D721Med (cell line): ENCODE measurements at regions not wholly inside any gene's neighbourhood (a gene's known extent, or its start where the extent isn't known, plus 50 kb on each side); places are given as distances from the start of the nearest gene placed in this dataset.

Experiments used
- DNase-seq: peaks from one replicate; pipeline ENCODE4 v3.0.0; 2011; ENCODE audit warnings: low spot score; ENCODE audit not compliant: insufficient read length
- FAIRE-seq: peaks from 2 replicates; lab custom pipeline; 2011; peaks lifted over from hg19 to GRCh38; lab: Jason Lieb, UNC
- CTCF ChIP-seq: IDR thresholded peaks from 2 replicates; pipeline ENCODE4 v1.5.1; 2012; ENCODE audit warnings: mild to moderate bottlenecking, control low read depth; ENCODE audit not compliant: insufficient read depth; ENCODE audit errors: missing control alignments

GRCh38 chrX:118211891-118212816 lies 95.5 kb upstream of the KLHL13 start:
- no peak for TF ChIP-seq CTCF
- no peak for FAIRE-seq
- DNase-seq: no peak

DNA sequence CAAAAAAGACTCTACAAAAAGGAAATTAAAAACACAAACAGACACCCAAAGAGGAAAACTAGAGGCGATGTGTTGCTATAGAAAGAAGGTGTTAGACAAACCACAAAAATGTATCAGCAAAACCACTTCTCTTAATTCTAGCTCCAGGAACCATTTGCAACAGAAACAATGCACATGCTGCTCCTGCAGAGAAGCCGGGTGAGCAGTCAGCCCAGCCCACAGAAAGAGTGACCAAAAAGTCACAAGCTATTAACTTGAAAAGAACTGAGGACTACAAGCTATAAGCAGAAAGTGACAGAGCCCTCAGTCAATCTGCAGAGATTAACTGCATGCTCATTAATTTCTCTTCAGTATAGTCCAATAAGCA lies 96.2 kb upstream of the KLHL13 start:
- DNase-seq (no peak), FAIRE-seq (no peak)
- TF ChIP-seq CTCF: no peak

DNA sequence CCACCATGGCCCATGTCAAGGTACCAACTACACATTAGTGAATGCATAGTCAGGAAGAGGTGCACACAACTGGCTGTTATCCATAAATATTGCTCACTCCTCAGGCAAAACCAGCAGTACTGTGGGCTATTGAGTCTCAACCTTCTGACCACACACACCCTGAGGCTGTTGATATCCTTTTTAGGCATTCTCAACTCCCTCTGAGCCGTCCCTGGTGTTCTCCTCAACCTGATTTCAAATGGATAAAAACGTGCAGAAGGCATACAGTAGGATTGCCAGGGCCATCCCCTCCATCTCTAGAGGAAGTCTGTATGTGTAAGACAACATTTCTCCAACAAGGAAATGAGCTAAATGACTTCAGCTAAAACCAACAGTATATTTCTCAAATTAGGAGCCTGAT lies 98.7 kb upstream of the KLHL13 start:
- no peak for TF ChIP-seq CTCF
- DNase-seq (no peak), FAIRE-seq (no peak)

DNA sequence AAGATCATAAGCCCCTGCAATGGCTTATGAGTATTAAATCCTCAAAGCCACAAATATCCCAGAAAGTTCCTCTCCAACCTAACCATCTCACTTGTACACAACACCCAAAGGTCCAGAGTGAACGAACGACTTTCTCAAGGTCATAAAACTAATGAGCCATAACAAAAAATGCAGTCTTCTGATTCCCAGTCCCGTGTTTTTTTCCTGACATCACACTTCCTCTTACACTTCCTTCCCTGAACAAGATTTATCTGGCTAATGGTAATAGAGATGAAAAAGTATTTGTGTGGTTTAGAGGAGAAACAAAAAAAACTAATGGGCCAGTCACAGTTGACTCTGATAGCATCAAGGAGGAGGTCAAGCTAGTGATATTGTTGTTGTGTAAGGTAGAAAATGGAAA lies 99.5 kb upstream of the KLHL13 start:
- no peak for DNase-seq
- FAIRE-seq: no peak
- TF ChIP-seq CTCF: no peak

DNA sequence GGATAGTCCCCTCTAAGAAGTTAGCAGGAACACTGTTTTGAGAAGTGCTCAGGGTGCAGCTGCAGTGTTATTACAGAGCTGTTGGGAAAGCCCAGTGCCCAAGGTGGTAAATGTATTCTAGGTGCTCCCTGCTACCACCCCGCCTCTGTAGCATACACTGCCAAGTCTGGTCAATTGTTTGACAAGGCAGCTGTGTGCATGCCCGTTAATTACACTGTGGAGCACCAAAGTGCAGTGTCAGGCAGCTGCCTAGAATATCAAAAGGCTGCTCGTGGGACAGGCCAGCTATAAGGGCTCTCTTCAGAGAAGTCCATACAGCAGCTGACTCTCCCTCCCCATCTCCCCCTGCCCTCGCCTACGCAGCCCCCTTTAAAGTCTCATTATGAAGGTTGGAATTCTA lies 99.9 kb upstream of the KLHL13 start:
- FAIRE-seq: no peak
- DNase-seq: no peak
- no peak for TF ChIP-seq CTCF

DNA sequence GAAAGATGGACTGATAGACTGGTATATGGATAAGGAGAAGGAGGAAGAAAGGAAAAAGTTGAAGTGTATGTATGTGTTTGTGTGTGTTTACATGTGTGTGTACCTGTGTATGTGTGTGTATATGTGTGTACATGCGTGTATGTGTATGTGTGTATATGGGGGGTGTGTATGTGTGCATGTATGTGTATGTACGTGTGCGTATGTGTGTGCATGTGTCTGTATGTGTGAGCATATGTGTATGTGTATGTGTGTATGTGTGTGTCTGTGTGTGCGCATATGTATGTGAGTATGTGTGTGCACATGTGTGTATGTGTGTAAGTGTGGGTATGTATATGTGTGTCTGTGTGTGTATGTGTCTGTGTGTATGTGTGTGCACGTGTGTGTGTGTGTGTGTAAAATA lies 101.5 kb upstream of the KLHL13 start:
- DNase-seq (no peak), FAIRE-seq (no peak)
- TF ChIP-seq CTCF: no peak

DNA sequence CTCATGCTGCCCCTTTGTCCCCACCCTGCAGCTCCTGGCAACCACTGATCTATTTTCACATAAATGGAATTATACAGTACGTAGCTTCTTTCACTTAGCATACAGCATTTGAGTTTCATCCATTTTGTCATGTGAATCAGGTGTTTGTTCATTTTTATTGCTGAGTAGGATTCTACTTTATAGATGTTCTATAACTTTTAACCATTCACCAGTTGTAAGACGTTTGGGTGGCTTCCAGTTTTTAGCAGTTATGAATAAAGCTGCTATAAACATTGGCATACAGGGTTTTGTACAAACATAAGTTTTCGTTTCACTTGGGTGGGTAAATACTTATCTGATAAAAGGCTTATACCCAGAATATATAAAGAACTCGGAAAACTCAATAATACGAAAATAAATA lies 102.3 kb upstream of the KLHL13 start:
- DNase-seq: no peak
- TF ChIP-seq CTCF: no peak
- FAIRE-seq: no peak
